K562 (cell line): ENCODE measurements at regions not wholly inside any gene's neighbourhood (a gene's known extent, or its start where the extent isn't known, plus 50 kb on each side); places are given as distances from the start of the nearest gene placed in this dataset.
A peak's percentile ranks its signal among the peaks of the same experiment; 100 is the strongest.

Source experiments
- ARHGAP35 ChIP-seq: fragments of 450-650 bp; IDR thresholded peaks from 2 replicates; pipeline ENCODE4 v1.6.1; 2018; ENCODE audit not compliant: partially characterized antibody
- CREB5 ChIP-seq: fragments of 250-450 bp; sonication (Bioruptor Pico); IDR thresholded peaks from 2 replicates; pipeline ENCODE4 v1.5.0; 2020; ENCODE audit warnings: mild to moderate bottlenecking
- E2F4 ChIP-seq: sonication (generic); formaldehyde crosslinking; IDR thresholded peaks from 2 replicates; pipeline ENCODE4 v1.8.0; 2022; ENCODE audit warnings: mild to moderate bottlenecking, low read depth, missing genetic modification reagents
- ETV6 ChIP-seq, 3 experiments: fragments of 150-350 bp in 1 of 3; sonication (generic) in 1 of 3; formaldehyde crosslinking in 1 of 3; IDR thresholded peaks; 2 replicates each; pipeline versions ENCODE4 v1.6.1 to v1.8.0; 2014 to 2022; ENCODE audit warnings: borderline replicate concordance in 2 of 3, low read depth in 2 of 3, antibody characterized with exemption in 1 of 3, low read length in 1 of 3, mild to moderate bottlenecking in 1 of 3, missing genetic modification reagents in 1 of 3
- EWSR1 ChIP-seq: fragments of 450-650 bp; IDR thresholded peaks from 2 replicates; pipeline ENCODE4 v1.6.1; 2018; ENCODE audit warnings: borderline replicate concordance, mild to moderate bottlenecking, low read depth, moderate library complexity; ENCODE audit not compliant: partially characterized antibody
- FOXA3 ChIP-seq, 2 experiments: fragments of 450-650 bp in 1 of 2; sonication (generic) in 1 of 2; formaldehyde crosslinking; IDR thresholded peaks in 1 of 2; conservative IDR thresholded peaks in 1 of 2; 2 replicates each; pipeline versions ENCODE4 v1.4.0 to v1.8.0; 2020 to 2022; ENCODE audit warnings: mild to moderate bottlenecking in 2 of 2, missing genetic modification reagents in 1 of 2
- FOXK1 ChIP-seq: sonication (generic); formaldehyde crosslinking; IDR thresholded peaks from 2 replicates; pipeline ENCODE4 v1.8.0; 2022; ENCODE audit warnings: missing genetic modification reagents, mild to moderate bottlenecking, borderline replicate concordance
- ID3 ChIP-seq, 2 experiments: fragments of 250-450 bp in 1 of 2; fragments of 450-650 bp in 1 of 2; sonication (Bioruptor Pico) in 1 of 2; IDR thresholded peaks; 2 replicates each; pipeline versions ENCODE4 v1.6.1 to v1.8.0; 2016 to 2021; ENCODE audit warnings: mild to moderate bottlenecking in 2 of 2, moderate library complexity in 2 of 2, missing compliant biosample characterization in 1 of 2, missing genetic modification characterization in 1 of 2
- ILF3 ChIP-seq: fragments of 450-650 bp; IDR thresholded peaks from 2 replicates; pipeline ENCODE4 v1.6.1; 2018; ENCODE audit warnings: antibody characterized with exemption, mild to moderate bottlenecking, moderate library complexity, borderline replicate concordance
- KHSRP ChIP-seq: fragments of 450-650 bp; IDR thresholded peaks from 2 replicates; pipeline ENCODE4 v1.6.1; 2017
- KLF10 ChIP-seq: fragments of 250-450 bp; sonication (Bioruptor Pico); IDR thresholded peaks from 2 replicates; pipeline ENCODE4 v1.6.1; 2021; ENCODE audit warnings: matching md5 sums
- L3MBTL2 ChIP-seq: fragments of 450-650 bp; IDR thresholded peaks from 2 replicates; pipeline ENCODE4 v1.6.1; 2016; ENCODE audit warnings: mild to moderate bottlenecking, moderate library complexity
- MYNN ChIP-seq, 2 experiments: sonication (generic); formaldehyde crosslinking in 1 of 2; IDR thresholded peaks; 2 replicates each; pipeline versions ENCODE4 v1.5.0 to v1.6.1; 2016 to 2020; ENCODE audit warnings: antibody characterized with exemption in 1 of 2, missing genetic modification reagents in 1 of 2
- NFE2 ChIP-seq: IDR thresholded peaks from 2 replicates; pipeline ENCODE4 v1.6.1; 2014; ENCODE audit warnings: antibody characterized with exemption, low read depth
- SIRT6 ChIP-seq: IDR thresholded peaks from one replicate; pipeline ENCODE4 v1.6.1; 2012; ENCODE audit warnings: low read depth, mild to moderate bottlenecking, control low read depth, inconsistent platforms, low read length, moderate library complexity
- ZBTB2 ChIP-seq: fragments of 450-650 bp; IDR thresholded peaks from 2 replicates; pipeline ENCODE4 v1.6.1; 2016; ENCODE audit warnings: antibody characterized with exemption
- ZNF121 ChIP-seq: sonication (generic); formaldehyde crosslinking; conservative IDR thresholded peaks from 2 replicates; pipeline ENCODE4 v1.8.0; 2022; ENCODE audit warnings: missing genetic modification reagents
- ZNF165 ChIP-seq: fragments of 250-450 bp; sonication (Bioruptor Pico); IDR thresholded peaks from 2 replicates; pipeline ENCODE4 v1.4.0; 2020; ENCODE audit warnings: borderline replicate concordance
- ZNF263 ChIP-seq: sonication (generic); formaldehyde crosslinking; IDR thresholded peaks from 2 replicates; pipeline ENCODE4 v1.8.0; 2022; ENCODE audit warnings: mild to moderate bottlenecking, missing genetic modification reagents, borderline replicate concordance
- ZNF280A ChIP-seq: fragments of 450-650 bp; IDR thresholded peaks from 2 replicates; pipeline ENCODE4 v1.6.1; 2018; ENCODE audit warnings: mild to moderate bottlenecking, low read depth; ENCODE audit not compliant: partially characterized antibody
- ZNF3 ChIP-seq: fragments of 250-450 bp; sonication (Bioruptor Pico); IDR thresholded peaks from 2 replicates; pipeline ENCODE4 v1.5.0; 2021; ENCODE audit warnings: mild to moderate bottlenecking, moderate library complexity
- ZNF695 ChIP-seq: fragments of 450-650 bp; formaldehyde crosslinking; IDR thresholded peaks from 2 replicates; pipeline ENCODE4 v1.4.0; 2020; ENCODE audit warnings: mild to moderate bottlenecking, moderate library complexity

GRCh38 chr7:12475362-12476063 is 71.8 kb upstream of the VWDE start (continued):
- no peak for TF ChIP-seq EWSR1
- no peak for TF ChIP-seq SIRT6
- no peak for TF ChIP-seq ZNF121
- TF ChIP-seq ZNF263 = no peak
- TF ChIP-seq E2F4 (CRISPR knock-in tag) = no peak
- no peak for TF ChIP-seq ZBTB2
- no peak for TF ChIP-seq ZNF3
- TF ChIP-seq FOXA3 (CRISPR knock-in tag; conservative IDR thresholded peaks at IDR 0.05 in 1 of 2, IDR thresholded peaks at IDR 0.05 in 1 of 2) = peak in 1 of 2 experiments; percentile 57; a peak in 1 of 4 replicates
- TF ChIP-seq ZNF695 (CRISPR knock-in tag) = no peak
- no peak for TF ChIP-seq ARHGAP35
- TF ChIP-seq ZNF280A = no peak
- no peak for TF ChIP-seq ID3 (CRISPR knock-in tag; IDR thresholded peaks at IDR 0.05)
- no peak for TF ChIP-seq ID3 (tag; IDR thresholded peaks at IDR 0.05)
- no peak for TF ChIP-seq ZNF165 (CRISPR knock-in tag)
- no peak for TF ChIP-seq ETV6 (IDR thresholded peaks at IDR 0.05; ENCODE audit: borderline replicate concordance in 1 of 2, low read depth in 2 of 2, low read length in 1 of 2)
- TF ChIP-seq ETV6 (CRISPR knock-in tag; IDR thresholded peaks at IDR 0.05; ENCODE audit: borderline replicate concordance) = no peak
- TF ChIP-seq KLF10 = no peak
- TF ChIP-seq CREB5 (CRISPR knock-in tag) = no peak
- no peak for TF ChIP-seq FOXK1
- TF ChIP-seq NFE2 = peak; percentile 40; the same call in 1 of the 2 replicates
- TF ChIP-seq L3MBTL2 = no peak
- TF ChIP-seq KHSRP = no peak
- no peak for TF ChIP-seq MYNN (IDR thresholded peaks at IDR 0.05)
- no peak for TF ChIP-seq MYNN (CRISPR knock-in tag; IDR thresholded peaks at IDR 0.05)
- TF ChIP-seq ILF3 = no peak
